ENCODE measurements at regions not wholly inside any gene's neighbourhood (a gene's known extent, or its start where the extent isn't known, plus 50 kb on each side); places are given as distances from the start of the nearest gene placed in this dataset.

GRCh38 chr14:104464907-104465306 lies 114.7 kb upstream of the C14orf180 start:
- Histone ChIP-seq H3F3A (ENCODE audit: insufficient read depth, low read depth) (no peaks in the 10 kb centered on the region), H3K4me2 (no peak overlapping the region), H3K4me1 (replicated peaks; ENCODE audit: insufficient read depth) (no peaks in the 10 kb centered on the region), H3K27ac (no peak overlapping the region), H2AFZ (no peak overlapping the region), H4K20me1 (ENCODE audit: insufficient read depth) (no peaks in the 10 kb centered on the region), H3K36me3 (ENCODE audit: low read depth) (no peaks in the 10 kb centered on the region), H3K79me2 (ENCODE audit: low read depth) (no peaks in the 10 kb centered on the region), H3K27me3 (ENCODE audit: insufficient read depth, low read depth) (peaks cover 74% of the 10 kb centered on the region), H3K9me2 (ENCODE audit: insufficient read depth) (no peaks in the 10 kb centered on the region), H3K4me3 (no peak overlapping the region), H3K9me3 (ENCODE audit: insufficient read depth, low read depth) (no peaks in the 10 kb centered on the region)
- intact Hi-C loops (cut with micrococcal nuclease; ENCODE audit: unreplicated experiment) = no loop called here
- no peak for DNase-seq
- ChIA-PET POLR2A (ENCODE audit: unreplicated experiment) (no interaction called here), CTCF (no interaction called here)
- BruUV-seq (replicated peaks) = no TSS peak
- TF ChIP-seq CTCF (conservative IDR thresholded peaks at IDR 0.05) = no peak

- Histone ChIP-seq H3K4me3 (no peak overlapping the region), H3F3A (ENCODE audit: insufficient read depth, low read depth) (no peaks in the 10 kb centered on the region), H3K27me3 (ENCODE audit: insufficient read depth, low read depth) (peaks cover 71% of the 10 kb centered on the region), H3K27ac (no peak overlapping the region), H4K20me1 (ENCODE audit: insufficient read depth) (no peaks in the 10 kb centered on the region), H3K9me2 (ENCODE audit: insufficient read depth) (no peaks in the 10 kb centered on the region), H3K36me3 (ENCODE audit: low read depth) (no peaks in the 10 kb centered on the region), H2AFZ (no peak overlapping the region), H3K4me2 (no peak overlapping the region), H3K79me2 (ENCODE audit: low read depth) (no peaks in the 10 kb centered on the region), H3K4me1 (replicated peaks; ENCODE audit: insufficient read depth) (no peaks in the 10 kb centered on the region), H3K9me3 (ENCODE audit: insufficient read depth, low read depth) (no peaks in the 10 kb centered on the region)
- BruUV-seq (replicated peaks) = no TSS peak
- TF ChIP-seq CTCF (conservative IDR thresholded peaks at IDR 0.05) (no peak), EZH2 (IDR thresholded peaks at IDR 0.05; ENCODE audit: low read depth) (no peak)
- intact Hi-C loops (cut with micrococcal nuclease; ENCODE audit: unreplicated experiment) = no loop called here
- POLR2A ChIA-PET (ENCODE audit: unreplicated experiment) = no interaction called here
- no peak for DNase-seq
- CTCF ChIA-PET = no interaction called here
These were observed 113.8 kb upstream of the C14orf180 start for GRCh38 chr14:104465482-104466390.

GRCh38 chr14:104467236-104467635 lies 112.3 kb upstream of the C14orf180 start:
- TF ChIP-seq CTCF (conservative IDR thresholded peaks at IDR 0.05) = no peak
- no peak for TF ChIP-seq EZH2 (IDR thresholded peaks at IDR 0.05; ENCODE audit: low read depth)
- CTCF ChIA-PET = no interaction called here
- H3K79me2 ChIP-seq (ENCODE audit: low read depth) = no peaks in the 10 kb centered on the region
- no peaks in the 10 kb centered on the region for H3K4me1 ChIP-seq (replicated peaks; ENCODE audit: insufficient read depth)
- no peak overlapping the region for H2AFZ ChIP-seq
- no peak overlapping the region for H3K4me3 ChIP-seq
- no peaks in the 10 kb centered on the region for H3K9me2 ChIP-seq (ENCODE audit: insufficient read depth)
- H3K4me2 ChIP-seq = no peak overlapping the region
- intact Hi-C loops (cut with micrococcal nuclease; ENCODE audit: unreplicated experiment) = no loop called here
- no peak overlapping the region for H3K27ac ChIP-seq
- H3K9me3 ChIP-seq (ENCODE audit: insufficient read depth, low read depth) = no peaks in the 10 kb centered on the region
- peaks cover 67% of the 10 kb centered on the region for H3K27me3 ChIP-seq (ENCODE audit: insufficient read depth, low read depth)
- POLR2A ChIA-PET (ENCODE audit: unreplicated experiment) = no interaction called here
- no peak for DNase-seq
- H3K36me3 ChIP-seq (ENCODE audit: low read depth) = no peaks in the 10 kb centered on the region
- H4K20me1 ChIP-seq (ENCODE audit: insufficient read depth) = no peaks in the 10 kb centered on the region
- no TSS peak for BruUV-seq (replicated peaks)
- no peaks in the 10 kb centered on the region for H3F3A ChIP-seq (ENCODE audit: insufficient read depth, low read depth)
